K562 (cell line): ENCODE measurements at regions not wholly inside any gene's neighbourhood (a gene's known extent, or its start where the extent isn't known, plus 50 kb on each side); places are given as distances from the start of the nearest gene placed in this dataset.

Experiments
- ATAC-seq: fragments of 200-7000 bp; cut with Tn5 transposase; 3 replicates; pipeline ENCODE4 v1.9.1; 2020; ENCODE audit warnings: moderate library complexity
- BruUV-seq: library from RNA; stranded (reverse); fragments of 400-500 nt; replicated peaks from 2 replicates; lab custom pipeline; 2021; lab: Mats Ljungman, UMichigan
- CTCF ChIA-PET: fragments of 300-600 bp; formaldehyde crosslinking; extraction: SDS; loops from one replicate; lab custom pipeline; 2021; ENCODE audit warnings: low intra/inter-chr PET ratio; lab: Yijun Ruan, JAX
- POLR2A ChIA-PET: fragments of 300-600, 350-650 bp; sonication (Branson Sonifier 250); formaldehyde crosslinking; extraction: SDS; loops from one replicate; lab custom pipeline; 2021; ENCODE audit warnings: antibody characterized with exemption, inconsistent platforms; lab: Yijun Ruan, JAX
- DNase-seq, 4 experiments: peaks; one replicate each; pipeline versions ENCODE4 v3.0.0 to v3.0.0-alpha.2; 2011 to 2018; ENCODE audit warnings: low spot score in 3 of 4, mixed read lengths in 3 of 4; ENCODE audit errors: extremely low read depth in 1 of 4
- FAIRE-seq: peaks from 2 replicates; lab custom pipeline; 2011; peaks lifted over from hg19 to GRCh38; lab: Jason Lieb, UNC
- H2AFZ ChIP-seq: 2 replicates; pipeline ENCODE4 v1.6.0; 2011; ENCODE audit warnings: low read depth, low read length, control low read depth, inconsistent platforms
- H3K27ac ChIP-seq: fragments of 200-600 bp; 3 replicates; pipeline ENCODE4 v1.8.0; 2011; ENCODE audit warnings: low read depth, mild to moderate bottlenecking, control low read depth, inconsistent platforms, low read length, moderate library complexity, mixed read lengths; ENCODE audit errors: extremely low read depth
- H3K27me3 ChIP-seq, 2 experiments: fragments of 300-600 bp in 1 of 2; 2 replicates in 1 of 2; 3 replicates in 1 of 2; pipeline versions ENCODE4 v1.6.0 to v1.8.0; 2011; ENCODE audit warnings: inconsistent platforms in 2 of 2, low read length in 2 of 2, mild to moderate bottlenecking in 1 of 2, mixed read lengths in 1 of 2, moderate library complexity in 1 of 2; ENCODE audit not compliant: control insufficient read depth in 2 of 2, insufficient read depth in 2 of 2
- H3K36me3 ChIP-seq: fragments of 300-600 bp; 3 replicates; pipeline ENCODE4 v1.8.0; 2011; ENCODE audit warnings: mild to moderate bottlenecking, low read length, inconsistent platforms; ENCODE audit not compliant: control insufficient read depth, insufficient read depth
- H3K4me1 ChIP-seq, 2 experiments: fragments of 200-600 bp in 1 of 2; replicated peaks in 1 of 2; 2 replicates in 1 of 2; 3 replicates in 1 of 2; pipeline versions ENCODE4 v1.5.1 to v1.8.0; 2011; ENCODE audit warnings: inconsistent platforms in 2 of 2, low read length in 2 of 2, mild to moderate bottlenecking in 1 of 2, mixed read lengths in 1 of 2, moderate library complexity in 1 of 2; ENCODE audit not compliant: control insufficient read depth in 2 of 2, insufficient read depth in 2 of 2
- H3K4me2 ChIP-seq: 2 replicates; pipeline ENCODE4 v1.6.1; 2011; ENCODE audit warnings: low read length, control low read depth, inconsistent platforms, mixed read lengths; ENCODE audit not compliant: insufficient read depth
- H3K4me3 ChIP-seq: fragments of 200-600 bp; sonication (generic), shearing (Covaris generic); 2 replicates; pipeline ENCODE4 v1.5.1; 2016; ENCODE audit warnings: control low read depth, inconsistent platforms
- H3K79me2 ChIP-seq: fragments of 200-600 bp; 3 replicates; pipeline ENCODE4 v1.8.0; 2011; ENCODE audit warnings: low read length, inconsistent platforms; ENCODE audit not compliant: control insufficient read depth, insufficient read depth
- H3K9ac ChIP-seq, 2 experiments: 2 replicates each; pipeline versions ENCODE4 v1.6.0 to v1.6.1; 2011; ENCODE audit warnings: low read depth in 2 of 2, low read length in 2 of 2, control low read depth in 1 of 2, inconsistent platforms in 1 of 2, mild to moderate bottlenecking in 1 of 2, mixed read lengths in 1 of 2; ENCODE audit not compliant: insufficient read depth in 1 of 2
- H3K9me1 ChIP-seq: one replicate; pipeline ENCODE4 v1.6.0; 2011; ENCODE audit warnings: inconsistent platforms, mild to moderate bottlenecking, low read length, moderate library complexity; ENCODE audit not compliant: control insufficient read depth, insufficient read depth
- H3K9me3 ChIP-seq: replicated peaks from 2 replicates; pipeline ENCODE4 v1.5.1; 2011; ENCODE audit warnings: low read depth, low read length, inconsistent platforms; ENCODE audit not compliant: control insufficient read depth, insufficient read depth
- H4K20me1 ChIP-seq: replicated peaks from 2 replicates; pipeline ENCODE4 v1.6.1; 2011; ENCODE audit warnings: low read length, inconsistent platforms, mixed read lengths; ENCODE audit not compliant: control insufficient read depth, insufficient read depth
- CHD2 ChIP-seq: IDR thresholded peaks from 2 replicates; pipeline ENCODE4 v1.6.1; 2011; ENCODE audit warnings: low read depth, low read length
- HOXB6 ChIP-seq: fragments of 250-450 bp; sonication (Bioruptor Pico); IDR thresholded peaks from 2 replicates; pipeline ENCODE4 v1.5.1; 2022; ENCODE audit warnings: mild to moderate bottlenecking, borderline replicate concordance
- NFIC ChIP-seq: fragments of 450-650 bp; IDR thresholded peaks from 2 replicates; pipeline ENCODE4 v1.6.1; 2017; ENCODE audit warnings: mild to moderate bottlenecking, inconsistent platforms
- SIX5 ChIP-seq, 2 experiments: IDR thresholded peaks; 2 replicates each; pipeline ENCODE4 v1.6.1; 2011; ENCODE audit warnings: low read length in 2 of 2, borderline replicate concordance in 1 of 2, low read depth in 1 of 2, mild to moderate bottlenecking in 1 of 2, moderate library complexity in 1 of 2; ENCODE audit not compliant: insufficient read depth in 1 of 2
- SREBF2 ChIP-seq: sonication (generic); formaldehyde crosslinking; IDR thresholded peaks from 2 replicates; pipeline ENCODE4 v1.4.0; 2020; ENCODE audit warnings: mild to moderate bottlenecking, missing genetic modification reagents
- ZNF41 ChIP-seq: fragments of 250-450 bp; sonication (Bioruptor Pico); conservative IDR thresholded peaks from 2 replicates; pipeline ENCODE4 v1.4.0; 2020; ENCODE audit warnings: mild to moderate bottlenecking
- ZNF436 ChIP-seq: fragments of 250-450, 450-650 bp; sonication (Bioruptor Pico); formaldehyde crosslinking; IDR thresholded peaks from 2 replicates; pipeline ENCODE4 v1.7.0; 2020; ENCODE audit warnings: mild to moderate bottlenecking
- ZNF717 ChIP-seq: fragments of 250-450 bp; sonication (Bioruptor Pico); IDR thresholded peaks from 2 replicates; pipeline ENCODE4 v1.5.0; 2021
- ZNF75A ChIP-seq: fragments of 450-650 bp; formaldehyde crosslinking; IDR thresholded peaks from 2 replicates; pipeline ENCODE4 v1.4.0; 2020; ENCODE audit warnings: mild to moderate bottlenecking
- WGBS: fragments of 100-300 bp; shearing (Covaris generic); methylation state at CpG from one replicate; pipeline ENCODE4 v1.1.6; 2016; ENCODE audit warnings: low coverage, mixed read lengths; ENCODE audit not compliant: insufficient coverage; ENCODE audit errors: missing lambda C conversion rate; 5-methylcytosine and 5-hydroxymethylcytosine counted together
- in situ Hi-C: fragments of 300-500 bp; cut with MboI; formaldehyde crosslinking; loops from 4 replicates; pipeline ENCODE4 v1.15.0; 2018; ENCODE audit warnings: inconsistent platforms, mixed read lengths
- intact Hi-C: fragments of 100-400 bp; cut with micrococcal nuclease; formaldehyde crosslinking; loops from 2 replicates; pipeline ENCODE4 v1.14.2; 2022
- TF ChIP-seq, protein P1 (sequence below): fragments of 450-650 bp; formaldehyde crosslinking; IDR thresholded peaks from 2 replicates; pipeline ENCODE4 v1.4.0; 2020; ENCODE audit warnings: mild to moderate bottlenecking, moderate library complexity
- TF ChIP-seq, protein P2 (sequence below): fragments of 200-800 bp; sonication (Bioruptor generic); IDR thresholded peaks from 2 replicates; pipeline ENCODE4 v1.6.1; 2016; ENCODE audit warnings: missing genetic modification characterization, missing compliant biosample characterization

- Histone ChIP-seq H3K27ac (no peak overlapping the region), H3K9me1 (no peaks in the 10 kb centered on the region), H3K9me3 (no peaks in the 10 kb centered on the region), H3K27me3 (no peaks in the 10 kb centered on the region), H4K20me1 (no peaks in the 10 kb centered on the region), H3K4me2 (no peak overlapping the region), H3K9ac (no peak overlapping the region), H3K79me2 (no peaks in the 10 kb centered on the region), H3K4me1 (no peaks in the 10 kb centered on the region), H2AFZ (no peak overlapping the region), H3K36me3 (no peaks in the 10 kb centered on the region), H3K4me3 (no peak overlapping the region)
- DNase-seq (no peak), ATAC-seq (no peak), FAIRE-seq (no peak)
- intact Hi-C loops (no loop called here), in situ Hi-C loops (no loop called here)
- TF ChIP-seq CHD2 (no peak), ZNF717 (CRISPR knock-in tag) (no peak), ZNF75A (CRISPR knock-in tag) (no peak), SREBF2 (CRISPR knock-in tag) (no peak)
- 0% methylated on average over 1 of the region's 1 CpG for WGBS
- BruUV-seq: no TSS peak
- ChIA-PET CTCF (no interaction called here), POLR2A (no interaction called here)
These were observed 411.0 kb upstream of the WWC1 start for GRCh38 chr5:167880420-167880819.

- H4K20me1 ChIP-seq: no peaks in the 10 kb centered on the region
- no peak for DNase-seq
- intact Hi-C loops: no loop called here
- ChIA-PET POLR2A (no interaction called here), CTCF (no interaction called here)
- H3K27me3 ChIP-seq: no peaks in the 10 kb centered on the region
- H3K4me3 ChIP-seq: no peak overlapping the region
- no peak overlapping the region for H3K27ac ChIP-seq
- FAIRE-seq: no peak
- H3K4me2 ChIP-seq: no peak overlapping the region
- no TSS peak for BruUV-seq
- H3K9me3 ChIP-seq: no peaks in the 10 kb centered on the region
- H3K79me2 ChIP-seq: no peaks in the 10 kb centered on the region
- no peaks in the 10 kb centered on the region for H3K9me1 ChIP-seq
- in situ Hi-C loops: no loop called here
- no peaks in the 10 kb centered on the region for H3K4me1 ChIP-seq
- no peak for ATAC-seq
- H3K36me3 ChIP-seq: no peaks in the 10 kb centered on the region
- WGBS: 0% methylated on average over 1 of the region's 1 CpG
- no peak overlapping the region for H3K9ac ChIP-seq
- no peak overlapping the region for H2AFZ ChIP-seq
- no peak for TF ChIP-seq SIX5 (IDR thresholded peaks at IDR 0.05; ENCODE audit: borderline replicate concordance in 1 of 2, insufficient read depth in 1 of 2, low read depth in 1 of 2, low read length in 2 of 2)
- no peak for TF ChIP-seq HOXB6
- TF ChIP-seq, protein P1, sequence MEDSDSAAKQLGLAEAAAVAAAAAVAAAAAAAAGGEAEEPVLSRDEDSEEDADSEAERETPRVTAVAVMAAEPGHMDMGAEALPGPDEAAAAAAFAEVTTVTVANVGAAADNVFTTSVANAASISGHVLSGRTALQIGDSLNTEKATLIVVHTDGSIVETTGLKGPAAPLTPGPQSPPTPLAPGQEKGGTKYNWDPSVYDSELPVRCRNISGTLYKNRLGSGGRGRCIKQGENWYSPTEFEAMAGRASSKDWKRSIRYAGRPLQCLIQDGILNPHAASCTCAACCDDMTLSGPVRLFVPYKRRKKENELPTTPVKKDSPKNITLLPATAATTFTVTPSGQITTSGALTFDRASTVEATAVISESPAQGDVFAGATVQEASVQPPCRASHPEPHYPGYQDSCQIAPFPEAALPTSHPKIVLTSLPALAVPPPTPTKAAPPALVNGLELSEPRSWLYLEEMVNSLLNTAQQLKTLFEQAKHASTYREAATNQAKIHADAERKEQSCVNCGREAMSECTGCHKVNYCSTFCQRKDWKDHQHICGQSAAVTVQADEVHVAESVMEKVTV (CRISPR knock-in tag): no peak
- TF ChIP-seq ZNF41 (CRISPR knock-in tag): no peak
- TF ChIP-seq, protein P2, sequence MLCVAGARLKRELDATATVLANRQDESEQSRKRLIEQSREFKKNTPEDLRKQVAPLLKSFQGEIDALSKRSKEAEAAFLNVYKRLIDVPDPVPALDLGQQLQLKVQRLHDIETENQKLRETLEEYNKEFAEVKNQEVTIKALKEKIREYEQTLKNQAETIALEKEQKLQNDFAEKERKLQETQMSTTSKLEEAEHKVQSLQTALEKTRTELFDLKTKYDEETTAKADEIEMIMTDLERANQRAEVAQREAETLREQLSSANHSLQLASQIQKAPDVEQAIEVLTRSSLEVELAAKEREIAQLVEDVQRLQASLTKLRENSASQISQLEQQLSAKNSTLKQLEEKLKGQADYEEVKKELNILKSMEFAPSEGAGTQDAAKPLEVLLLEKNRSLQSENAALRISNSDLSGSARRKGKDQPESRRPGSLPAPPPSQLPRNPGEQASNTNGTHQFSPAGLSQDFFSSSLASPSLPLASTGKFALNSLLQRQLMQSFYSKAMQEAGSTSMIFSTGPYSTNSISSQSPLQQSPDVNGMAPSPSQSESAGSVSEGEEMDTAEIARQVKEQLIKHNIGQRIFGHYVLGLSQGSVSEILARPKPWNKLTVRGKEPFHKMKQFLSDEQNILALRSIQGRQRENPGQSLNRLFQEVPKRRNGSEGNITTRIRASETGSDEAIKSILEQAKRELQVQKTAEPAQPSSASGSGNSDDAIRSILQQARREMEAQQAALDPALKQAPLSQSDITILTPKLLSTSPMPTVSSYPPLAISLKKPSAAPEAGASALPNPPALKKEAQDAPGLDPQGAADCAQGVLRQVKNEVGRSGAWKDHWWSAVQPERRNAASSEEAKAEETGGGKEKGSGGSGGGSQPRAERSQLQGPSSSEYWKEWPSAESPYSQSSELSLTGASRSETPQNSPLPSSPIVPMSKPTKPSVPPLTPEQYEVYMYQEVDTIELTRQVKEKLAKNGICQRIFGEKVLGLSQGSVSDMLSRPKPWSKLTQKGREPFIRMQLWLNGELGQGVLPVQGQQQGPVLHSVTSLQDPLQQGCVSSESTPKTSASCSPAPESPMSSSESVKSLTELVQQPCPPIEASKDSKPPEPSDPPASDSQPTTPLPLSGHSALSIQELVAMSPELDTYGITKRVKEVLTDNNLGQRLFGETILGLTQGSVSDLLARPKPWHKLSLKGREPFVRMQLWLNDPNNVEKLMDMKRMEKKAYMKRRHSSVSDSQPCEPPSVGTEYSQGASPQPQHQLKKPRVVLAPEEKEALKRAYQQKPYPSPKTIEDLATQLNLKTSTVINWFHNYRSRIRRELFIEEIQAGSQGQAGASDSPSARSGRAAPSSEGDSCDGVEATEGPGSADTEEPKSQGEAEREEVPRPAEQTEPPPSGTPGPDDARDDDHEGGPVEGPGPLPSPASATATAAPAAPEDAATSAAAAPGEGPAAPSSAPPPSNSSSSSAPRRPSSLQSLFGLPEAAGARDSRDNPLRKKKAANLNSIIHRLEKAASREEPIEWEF (CRISPR knock-in tag): no peak
- no peak for TF ChIP-seq ZNF436 (CRISPR knock-in tag)
- no peak for TF ChIP-seq NFIC
These were observed 410.4 kb upstream of the WWC1 start for GRCh38 chr5:167881041-167881440.
